ENCODE measurements at regions not wholly inside any gene's neighbourhood (a gene's known extent, or its start where the extent isn't known, plus 50 kb on each side); places are given as distances from the start of the nearest gene placed in this dataset.

GRCh38 chr2:118207889-118208288 is 119.6 kb downstream of the INSIG2 start:
- DNase-seq (ENCODE audit: low read depth, low spot score): no peak

- peak; percentile 16 for DNase-seq (ENCODE audit: low read depth, low spot score)
Observed at GRCh38 chr2:118202707-118203303, 114.5 kb downstream of the INSIG2 start.

GRCh38 chr2:118198268-118198667 is 110.0 kb downstream of the INSIG2 start:
- DNase-seq (ENCODE audit: low read depth, low spot score): no peak

GRCh38 chr2:118197011-118197675 is 108.9 kb downstream of the INSIG2 start:
- no peak for DNase-seq (ENCODE audit: low read depth, low spot score)

- no peak for DNase-seq (ENCODE audit: low read depth, low spot score)
Observed at GRCh38 chr2:118190474-118190873, 102.2 kb downstream of the INSIG2 start.

GRCh38 chr2:118186858-118187254 is 98.6 kb downstream of the INSIG2 start:
- DNase-seq (ENCODE audit: low read depth, low spot score): no peak

- peak; percentile 67 for DNase-seq (ENCODE audit: low read depth, low spot score)
Observed at GRCh38 chr2:118186110-118186857, 98.0 kb downstream of the INSIG2 start.

GRCh38 chr2:118185210-118186109 is 97.2 kb downstream of the INSIG2 start:
- DNase-seq (ENCODE audit: low read depth, low spot score): no peak

GRCh38 chr2:118183381-118183780 is 95.1 kb downstream of the INSIG2 start:
- DNase-seq (ENCODE audit: low read depth, low spot score): no peak

GRCh38 chr2:118179445-118179844 is 91.2 kb downstream of the INSIG2 start:
- no peak for DNase-seq (ENCODE audit: low read depth, low spot score)

GRCh38 chr2:118177884-118178283 is 89.6 kb downstream of the INSIG2 start:
- no peak for DNase-seq (ENCODE audit: low read depth, low spot score)

GRCh38 chr2:118177318-118177717 is 89.0 kb downstream of the INSIG2 start:
- no peak for DNase-seq (ENCODE audit: low read depth, low spot score)

GRCh38 chr2:118176601-118177000 is 88.3 kb downstream of the INSIG2 start:
- DNase-seq (ENCODE audit: low read depth, low spot score): no peak

- DNase-seq (ENCODE audit: low read depth, low spot score): no peak
Observed at GRCh38 chr2:118171546-118171945, 83.3 kb downstream of the INSIG2 start.

- DNase-seq (ENCODE audit: low read depth, low spot score): no peak
Observed at GRCh38 chr2:118169359-118170005, 81.2 kb downstream of the INSIG2 start.

- DNase-seq (ENCODE audit: low read depth, low spot score): no peak
Observed at GRCh38 chr2:118168615-118169014, 80.3 kb downstream of the INSIG2 start.

- no peak for DNase-seq (ENCODE audit: low read depth, low spot score)
Observed at GRCh38 chr2:118167026-118167425, 78.8 kb downstream of the INSIG2 start.

- no peak for DNase-seq (ENCODE audit: low read depth, low spot score)
Observed at GRCh38 chr2:118166242-118166641, 78.0 kb downstream of the INSIG2 start.

GRCh38 chr2:118165595-118165994 is 77.3 kb downstream of the INSIG2 start:
- DNase-seq (ENCODE audit: low read depth, low spot score): no peak

Measured in activated CD4-positive, CD25-positive, alpha-beta regulatory T cell treated with anti-CD3 and anti-CD28 coated beads, Interleukin-2, amount 50 U/mL, for 16 hours (primary cell).